Activated T-cell treated with anti-CD3 and anti-CD28 coated beads for 1 hour (primary cell): ENCODE measurements at regions not wholly inside any gene's neighbourhood (a gene's known extent, or its start where the extent isn't known, plus 50 kb on each side); places are given as distances from the start of the nearest gene placed in this dataset.
"Not testable (repeated sequence)": the region's sequence is repeated elsewhere in the genome, so short reads cannot be mapped to it uniquely, and the experiment has no call there.

Source experiments
- DNase-seq: peaks from one replicate; pipeline ENCODE4 v3.0.0-alpha.2; 2020; ENCODE audit warnings: low read depth

DNA sequence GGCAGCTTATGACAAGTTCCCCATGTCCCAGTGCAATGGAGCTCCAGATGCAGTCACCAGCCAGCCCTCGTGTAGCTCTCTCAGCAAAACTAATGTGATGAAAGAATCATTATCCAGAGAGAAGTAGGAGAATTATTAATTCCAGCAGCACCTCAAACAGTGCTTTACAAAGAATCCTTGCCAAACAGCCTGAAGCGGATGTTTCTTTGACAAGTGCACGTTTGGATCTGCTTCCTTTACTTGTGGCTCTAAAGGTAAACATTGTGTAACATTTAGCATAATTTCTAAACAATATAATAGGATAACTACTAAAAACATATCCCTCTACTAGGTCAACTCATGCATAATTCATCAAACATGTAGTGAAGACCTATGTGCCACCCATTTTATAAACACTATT lies 197.0 kb downstream of the FAM181B start:
- DNase-seq: no peak

DNA sequence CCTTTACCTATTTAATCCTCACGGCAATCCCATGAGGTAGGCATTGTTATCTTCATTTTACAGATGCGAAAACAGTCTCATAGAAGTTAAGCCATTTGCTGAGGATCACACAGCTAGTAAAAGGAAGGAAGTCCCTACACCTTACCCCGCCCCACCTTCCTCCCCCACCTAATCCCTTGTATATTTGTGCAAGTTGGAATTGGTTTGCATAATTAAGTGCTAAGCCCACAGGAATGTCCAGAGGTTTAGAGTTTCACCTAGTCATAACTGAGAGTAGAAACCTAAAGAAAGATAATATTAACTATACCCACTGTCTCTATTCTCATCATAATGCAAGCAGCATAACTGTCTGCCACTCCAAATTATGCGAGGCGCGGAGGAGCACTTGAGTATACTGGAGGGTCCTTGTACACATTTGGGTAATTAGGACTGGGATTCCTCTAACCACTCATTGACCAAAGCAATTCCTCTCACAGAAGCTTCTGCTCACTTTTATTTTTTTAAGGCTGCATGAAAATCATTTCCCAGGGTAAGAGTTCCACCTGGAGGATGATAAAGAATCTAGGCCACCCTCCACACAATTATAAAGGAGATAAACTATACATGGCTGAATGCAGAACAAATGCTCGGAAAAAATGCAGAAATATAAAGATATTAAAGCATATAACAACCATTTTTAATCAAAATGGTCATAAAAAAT lies 199.9 kb downstream of the FAM181B start:
- DNase-seq: no peak

DNA sequence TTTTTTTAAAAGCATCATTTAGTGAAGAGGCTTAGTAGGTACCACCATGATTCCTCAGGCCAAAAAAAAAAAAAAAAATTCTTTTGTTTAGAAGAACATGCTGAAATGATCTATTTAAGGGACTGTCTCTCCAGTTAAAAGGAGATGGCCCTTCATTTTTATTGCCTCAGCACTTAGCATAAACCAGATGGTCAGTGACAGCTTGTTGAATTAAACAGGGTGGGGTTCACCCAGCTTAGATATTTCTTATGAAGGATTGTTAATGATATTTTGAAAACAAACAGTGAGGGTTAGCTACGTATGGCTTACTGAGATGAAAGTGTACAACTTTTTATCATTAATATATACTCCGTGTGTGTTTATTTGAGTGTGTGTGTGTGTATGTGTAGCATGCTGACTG lies 203.7 kb downstream of the FAM181B start:
- DNase-seq: no peak

- no peak for DNase-seq
These were observed 206.5 kb downstream of the FAM181B start for GRCh38 chr11:82527081-82527584.

DNA sequence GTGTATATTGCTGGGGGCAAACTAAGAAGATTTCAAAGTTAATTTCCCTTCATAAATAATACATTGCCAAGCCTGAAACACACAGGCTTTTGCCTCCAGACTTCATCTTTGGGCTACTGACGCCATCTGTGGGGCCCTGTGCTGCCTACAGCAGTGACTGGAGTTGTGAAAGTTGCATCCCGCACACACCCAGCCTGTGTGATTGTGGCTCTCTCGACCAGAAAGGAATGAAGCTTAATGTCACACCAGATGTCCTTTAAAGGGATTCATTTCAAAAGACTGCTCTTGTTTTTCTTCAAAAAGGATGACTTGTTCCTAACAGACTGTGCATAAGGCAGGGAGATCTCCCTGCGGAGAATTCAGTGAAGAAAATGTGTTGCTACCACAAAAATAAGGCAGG lies 210.5 kb downstream of the FAM181B start:
- no peak for DNase-seq

DNA sequence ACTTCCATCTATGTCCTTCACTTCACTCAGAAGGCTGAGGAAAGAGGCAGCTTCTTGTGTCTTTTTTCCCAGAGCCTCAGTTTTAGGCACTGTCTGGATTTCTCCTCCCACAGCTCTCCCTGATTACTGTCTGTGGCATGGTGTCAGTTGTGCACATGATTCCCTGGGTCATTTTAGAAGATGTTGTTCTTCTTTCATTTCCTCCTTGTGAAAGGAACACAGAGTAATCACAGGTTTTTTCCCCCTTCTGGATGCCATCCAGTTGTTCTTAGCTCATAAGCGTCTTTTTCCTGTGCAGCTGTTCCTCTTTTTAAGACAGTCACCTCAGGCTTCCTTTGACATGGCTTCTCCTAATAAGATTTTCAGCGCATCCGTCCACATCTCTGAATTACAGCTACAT lies 212.2 kb downstream of the FAM181B start:
- no peak for DNase-seq

DNA sequence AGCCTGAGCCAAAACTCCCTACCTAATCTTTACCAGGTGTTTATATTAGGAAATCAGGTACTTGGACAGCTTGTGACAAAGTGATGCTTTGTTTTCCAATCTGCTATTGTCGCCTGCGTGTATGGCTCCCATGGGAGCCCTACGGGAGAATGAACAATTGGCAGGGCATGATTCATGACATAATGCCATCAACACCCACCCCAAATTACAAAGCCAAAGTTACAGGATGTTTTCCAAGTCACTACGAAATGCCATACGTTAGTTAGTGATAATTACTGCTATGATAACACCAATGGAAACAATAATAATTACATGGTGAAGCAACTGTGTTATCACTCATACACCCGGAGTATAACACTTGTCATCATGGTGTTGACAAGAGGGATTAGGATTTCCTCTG lies 226.4 kb downstream of the FAM181B start:
- DNase-seq: no peak

GRCh38 chr11:82505379-82505778 lies 228.3 kb downstream of the FAM181B start:
- DNase-seq: no peak

DNA sequence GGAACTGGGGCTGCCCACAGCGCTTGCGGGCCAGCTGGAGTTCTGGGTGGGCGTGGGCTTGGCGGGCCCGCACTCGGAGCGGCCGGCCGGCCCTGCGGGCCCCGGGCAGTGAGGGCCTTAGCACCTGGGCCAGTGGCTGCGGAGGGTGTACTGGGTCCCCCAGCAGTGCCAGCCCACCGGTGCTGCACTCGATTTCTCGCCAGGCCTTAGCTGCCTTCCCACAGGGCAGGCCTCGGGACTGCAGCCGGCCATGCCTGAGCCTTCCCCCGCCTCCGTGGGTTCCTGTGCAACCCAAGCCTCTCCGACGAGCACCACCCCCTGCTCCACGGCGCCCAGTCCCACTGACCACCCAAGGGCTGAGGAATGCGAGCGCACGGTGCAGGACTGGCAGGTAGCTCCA lies 232.5 kb downstream of the FAM181B start:
- DNase-seq: not testable (repeated sequence)

DNA sequence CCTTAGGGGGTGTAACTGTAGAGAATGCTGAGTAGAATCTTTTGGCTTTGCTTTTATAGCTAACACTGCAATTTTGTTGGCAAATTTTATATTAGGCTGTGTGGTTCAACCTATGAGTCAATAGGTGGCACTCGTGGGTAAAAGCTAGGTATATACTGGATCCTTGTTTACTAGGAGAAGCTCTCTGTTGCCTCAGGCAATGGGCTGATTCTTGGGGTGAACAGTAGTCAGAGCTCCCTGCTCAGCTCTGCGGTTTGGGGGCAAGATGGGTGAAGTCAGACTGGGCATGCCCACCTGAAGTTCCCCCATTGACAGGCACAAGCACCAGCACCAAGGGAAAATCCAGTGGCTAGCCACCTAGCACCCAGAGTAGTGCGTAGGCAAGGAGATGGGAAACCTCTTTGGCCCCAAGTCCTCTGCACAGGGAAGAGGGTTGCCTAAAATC lies 238.7 kb downstream of the FAM181B start:
- no peak for DNase-seq

- DNase-seq: no peak
These were observed 258.8 kb downstream of the FAM181B start for GRCh38 chr11:82474876-82475275.

GRCh38 chr11:82465481-82465880 lies 268.2 kb downstream of the FAM181B start:
- DNase-seq: no peak

DNA sequence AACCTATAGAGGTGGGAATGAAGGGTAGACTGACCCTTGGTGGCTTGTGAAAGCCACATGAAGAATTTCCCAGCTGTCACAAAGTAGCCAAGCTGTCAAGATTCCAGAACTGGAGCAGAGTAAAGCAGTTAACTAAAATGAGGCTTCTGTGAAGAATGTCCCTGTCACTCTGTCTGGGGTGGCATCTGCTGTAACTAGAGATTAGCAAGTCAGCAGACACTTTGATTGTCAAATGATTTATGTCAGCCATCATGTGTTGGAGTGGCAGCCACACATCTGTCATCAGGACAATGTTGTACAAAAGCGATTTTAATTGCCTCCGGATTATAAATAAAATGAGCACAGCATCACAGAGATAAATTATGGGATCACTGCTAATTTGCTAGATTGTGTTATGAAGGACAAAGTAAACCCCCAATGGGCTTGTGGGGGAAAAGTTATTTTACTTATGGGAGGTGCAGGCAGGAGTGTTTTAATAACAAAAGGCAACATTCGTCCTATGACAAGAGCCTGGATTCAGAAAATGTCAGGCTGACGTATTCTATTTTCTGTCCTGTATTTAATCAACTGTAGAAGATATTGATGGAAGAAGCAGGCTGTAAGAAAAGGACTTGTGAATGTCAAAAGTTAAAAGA lies 270.9 kb downstream of the FAM181B start:
- no peak for DNase-seq

DNA sequence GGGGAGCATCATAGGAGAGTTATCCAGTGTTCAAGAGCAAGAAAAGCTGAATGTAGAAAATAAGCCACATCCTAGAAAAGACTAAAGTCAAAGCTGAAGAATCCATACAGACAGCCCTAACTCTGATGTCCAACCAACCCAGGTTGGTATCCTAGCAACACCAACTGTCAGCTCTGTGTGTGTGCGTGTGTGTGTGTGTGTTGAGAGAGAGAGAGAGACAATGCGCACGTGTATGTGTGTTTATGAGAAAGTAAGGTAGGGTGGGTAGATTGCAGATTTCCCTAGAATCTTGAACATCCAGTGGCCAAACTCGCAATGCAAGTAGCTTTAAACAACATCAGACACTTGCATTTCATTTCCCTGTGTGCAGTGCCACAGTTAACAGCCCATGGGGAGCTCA lies 274.9 kb downstream of the FAM181B start:
- DNase-seq: no peak

DNA sequence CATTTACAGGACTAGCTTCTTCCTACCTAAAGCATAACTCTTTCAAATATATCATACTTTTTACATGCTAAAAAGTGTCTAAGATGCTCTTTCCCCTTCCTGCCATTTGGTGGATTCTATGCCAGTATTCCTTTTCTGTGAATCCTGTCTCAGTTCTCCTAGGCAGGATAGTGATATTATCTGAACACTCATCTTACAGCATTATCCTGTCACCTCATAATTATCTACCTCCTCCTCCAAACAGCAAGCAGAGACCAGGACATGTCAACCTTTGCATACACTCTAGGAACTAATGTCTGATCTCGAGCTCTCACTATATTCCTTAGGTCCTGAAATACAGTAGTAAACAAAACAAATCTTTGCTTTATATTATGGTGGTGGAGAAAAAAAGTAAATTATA lies 275.5 kb downstream of the FAM181B start:
- no peak for DNase-seq

- DNase-seq: no peak
These were observed 282.7 kb downstream of the FAM181B start for GRCh38 chr11:82450996-82451395.

DNA sequence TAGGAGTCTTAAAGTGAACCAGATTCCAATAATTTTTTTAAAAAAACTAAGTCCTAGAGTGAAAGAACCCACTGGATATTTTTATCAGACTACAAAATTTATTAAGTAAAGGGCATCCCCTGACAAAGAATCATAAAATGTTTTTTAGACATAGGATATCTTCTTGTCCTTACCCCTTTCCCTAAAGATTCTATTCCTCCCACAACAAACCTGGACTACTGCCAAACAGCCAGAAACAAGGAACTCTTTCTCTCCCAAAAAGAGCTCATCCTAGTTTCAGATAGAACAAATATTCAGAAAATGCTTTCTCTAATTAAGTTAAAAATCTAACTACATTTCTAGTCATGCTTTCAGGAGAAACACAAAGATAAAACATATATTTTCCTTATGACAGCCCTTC lies 327.1 kb downstream of the FAM181B start:
- no peak for DNase-seq

DNA sequence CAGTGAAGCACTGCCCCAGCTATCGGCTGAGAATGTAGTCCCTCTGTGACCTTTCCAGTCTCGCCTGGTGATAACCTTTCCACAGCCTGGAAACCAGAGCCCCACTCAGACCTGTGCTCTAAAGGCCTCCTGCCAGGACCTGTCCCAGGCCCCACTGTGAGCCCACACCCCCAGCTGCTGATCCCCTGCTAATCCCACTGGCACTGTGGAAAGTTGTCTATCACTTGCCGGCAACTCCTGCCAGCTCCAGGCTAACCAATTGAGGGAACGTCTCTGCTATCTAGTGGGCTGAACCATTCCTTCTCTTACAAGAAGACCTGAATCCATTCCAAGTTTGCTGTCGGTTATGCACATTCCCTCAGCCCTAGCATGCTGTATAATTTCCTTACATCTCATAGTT lies 328.2 kb downstream of the FAM181B start:
- DNase-seq: no peak

GRCh38 chr11:82404981-82405380 lies 328.7 kb downstream of the FAM181B start:
- no peak for DNase-seq

- DNase-seq: no peak
These were observed 329.9 kb downstream of the FAM181B start for GRCh38 chr11:82403640-82404305.

DNA sequence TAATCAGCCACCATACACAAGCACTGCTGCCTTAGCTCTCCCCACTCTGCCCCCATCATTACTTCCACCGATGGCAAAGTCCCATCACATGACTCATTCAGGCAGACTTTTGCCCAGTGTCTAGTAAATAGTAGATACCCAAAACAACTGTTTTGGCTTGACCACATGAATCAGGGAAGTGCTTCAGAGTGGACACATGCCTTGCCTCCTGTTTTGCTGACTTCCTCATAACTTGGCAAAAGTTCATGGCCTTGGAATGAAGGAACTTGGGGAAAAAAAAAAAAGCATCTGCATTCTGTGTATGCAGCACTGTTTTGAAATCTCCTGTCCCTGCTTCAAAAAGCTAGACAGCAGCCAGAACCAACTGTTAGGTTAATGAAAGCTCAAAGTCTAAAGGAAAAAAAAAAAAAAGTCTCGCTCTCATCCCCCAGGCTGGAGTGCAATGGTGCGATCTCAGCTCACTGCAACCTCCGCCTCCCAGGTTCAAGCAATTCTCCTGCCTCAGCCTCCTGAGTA lies 335.3 kb downstream of the FAM181B start:
- DNase-seq: no peak

- DNase-seq: not testable (repeated sequence)
These were observed 337.0 kb downstream of the FAM181B start for GRCh38 chr11:82396639-82397038.

- DNase-seq: no peak
These were observed 349.4 kb downstream of the FAM181B start for GRCh38 chr11:82384308-82384707.
